Progenitor cell of endocrine pancreas (in vitro differentiated cells): ENCODE measurements at regions not wholly inside any gene's neighbourhood (a gene's known extent, or its start where the extent isn't known, plus 50 kb on each side); places are given as distances from the start of the nearest gene placed in this dataset.

Experiments used
- DNase-seq: peaks from one replicate; pipeline ENCODE4 v3.0.0; 2021; ENCODE audit warnings: low spot score; ENCODE audit not compliant: unreplicated experiment
- H3K27ac Mint-ChIP-seq: 2 replicates; pipeline ENCODE4 v1.8.0; 2021; ENCODE audit warnings: mild to moderate bottlenecking, moderate library complexity, mixed read lengths
- H3K27me3 Mint-ChIP-seq: 2 replicates; pipeline ENCODE4 v1.8.0; 2021; ENCODE audit warnings: mixed read lengths
- H3K36me3 Mint-ChIP-seq: 2 replicates; pipeline ENCODE4 v1.8.0; 2022; ENCODE audit warnings: mixed read lengths; ENCODE audit not compliant: insufficient read depth
- H3K4me1 Mint-ChIP-seq: 2 replicates; pipeline ENCODE4 v1.8.0; 2021; ENCODE audit warnings: low read depth, mixed read lengths
- H3K4me3 Mint-ChIP-seq: 2 replicates; pipeline ENCODE4 v1.8.0; 2021; ENCODE audit warnings: low read depth, mild to moderate bottlenecking, moderate library complexity, mixed read lengths
- H3K9me3 Mint-ChIP-seq: 2 replicates; pipeline ENCODE4 v1.8.0; 2021; ENCODE audit warnings: low read depth, mixed read lengths
- CTCF ChIP-seq: fragments of 200-600 bp; sonication (generic); IDR thresholded peaks from one replicate; pipeline ENCODE4 v1.5.0; 2021; ENCODE audit warnings: antibody characterized with exemption, mild to moderate bottlenecking; ENCODE audit not compliant: unreplicated experiment

GRCh38 chr11:110860461-110860860, 148.2 kb upstream of the ARHGAP20 start:
- TF ChIP-seq CTCF: no peak
- no peak overlapping the region for H3K27ac Mint-ChIP-seq
- DNase-seq: no peak
- no peaks in the 10 kb centered on the region for H3K9me3 Mint-ChIP-seq
- no peaks in the 10 kb centered on the region for H3K36me3 Mint-ChIP-seq
- H3K4me1 Mint-ChIP-seq: peaks cover 14% of the 10 kb centered on the region
- peaks cover 3% of the 10 kb centered on the region for H3K27me3 Mint-ChIP-seq
- H3K4me3 Mint-ChIP-seq: no peak overlapping the region

GRCh38 chr11:110859998-110860397, 147.8 kb upstream of the ARHGAP20 start:
- no peak for TF ChIP-seq CTCF
- Mint-ChIP-seq H3K27me3 (no peaks in the 10 kb centered on the region), H3K4me1 (peaks cover 14% of the 10 kb centered on the region), H3K27ac (no peak overlapping the region), H3K4me3 (no peak overlapping the region), H3K9me3 (no peaks in the 10 kb centered on the region), H3K36me3 (no peaks in the 10 kb centered on the region)
- no peak for DNase-seq

- no peak for DNase-seq
- Mint-ChIP-seq H3K27ac (no peak overlapping the region), H3K36me3 (no peaks in the 10 kb centered on the region), H3K27me3 (peaks cover 2% of the 10 kb centered on the region), H3K4me1 (peaks cover 14% of the 10 kb centered on the region), H3K9me3 (no peaks in the 10 kb centered on the region), H3K4me3 (no peak overlapping the region)
- no peak for TF ChIP-seq CTCF
These were observed 147.1 kb upstream of the ARHGAP20 start for GRCh38 chr11:110859240-110859840.

GRCh38 chr11:110858547-110858921, 146.3 kb upstream of the ARHGAP20 start:
- Mint-ChIP-seq H3K36me3 (no peaks in the 10 kb centered on the region), H3K27me3 (peaks cover 3% of the 10 kb centered on the region), H3K9me3 (no peaks in the 10 kb centered on the region), H3K4me3 (no peak overlapping the region), H3K27ac (no peak overlapping the region), H3K4me1 (peaks cover 14% of the 10 kb centered on the region)
- no peak for TF ChIP-seq CTCF
- no peak for DNase-seq

GRCh38 chr11:110857892-110858546, 145.8 kb upstream of the ARHGAP20 start:
- Mint-ChIP-seq H3K4me1 (peaks cover 14% of the 10 kb centered on the region), H3K9me3 (no peaks in the 10 kb centered on the region), H3K36me3 (no peaks in the 10 kb centered on the region), H3K27ac (no peak overlapping the region), H3K4me3 (no peak overlapping the region), H3K27me3 (peaks cover 3% of the 10 kb centered on the region)
- DNase-seq: no peak
- TF ChIP-seq CTCF: no peak
